ENCODE measurements at regions not wholly inside any gene's neighbourhood (a gene's known extent, or its start where the extent isn't known, plus 50 kb on each side); places are given as distances from the start of the nearest gene placed in this dataset.

DNA sequence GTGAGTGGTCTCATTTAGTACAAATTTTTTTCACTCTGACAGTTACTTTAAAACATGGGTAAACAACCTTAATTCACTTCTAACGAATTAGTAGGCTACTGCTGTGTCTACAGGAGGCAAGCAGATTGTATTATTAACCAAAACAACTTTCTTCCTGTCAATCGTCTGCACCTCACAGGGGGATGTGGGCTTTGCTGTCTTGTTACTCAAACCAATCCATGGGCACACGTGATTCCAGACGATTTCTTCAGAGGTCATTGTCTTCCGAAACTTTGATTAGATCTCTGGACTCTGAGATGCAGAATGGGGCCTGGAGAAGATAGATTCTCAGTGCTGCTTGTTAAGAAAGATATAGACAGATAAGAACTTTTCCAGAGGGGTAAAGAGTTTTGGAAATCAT is 327.8 kb downstream of the DHX15 start:
- DNase-seq (ENCODE audit: low read depth) = no peak
- TF ChIP-seq, protein P1, sequence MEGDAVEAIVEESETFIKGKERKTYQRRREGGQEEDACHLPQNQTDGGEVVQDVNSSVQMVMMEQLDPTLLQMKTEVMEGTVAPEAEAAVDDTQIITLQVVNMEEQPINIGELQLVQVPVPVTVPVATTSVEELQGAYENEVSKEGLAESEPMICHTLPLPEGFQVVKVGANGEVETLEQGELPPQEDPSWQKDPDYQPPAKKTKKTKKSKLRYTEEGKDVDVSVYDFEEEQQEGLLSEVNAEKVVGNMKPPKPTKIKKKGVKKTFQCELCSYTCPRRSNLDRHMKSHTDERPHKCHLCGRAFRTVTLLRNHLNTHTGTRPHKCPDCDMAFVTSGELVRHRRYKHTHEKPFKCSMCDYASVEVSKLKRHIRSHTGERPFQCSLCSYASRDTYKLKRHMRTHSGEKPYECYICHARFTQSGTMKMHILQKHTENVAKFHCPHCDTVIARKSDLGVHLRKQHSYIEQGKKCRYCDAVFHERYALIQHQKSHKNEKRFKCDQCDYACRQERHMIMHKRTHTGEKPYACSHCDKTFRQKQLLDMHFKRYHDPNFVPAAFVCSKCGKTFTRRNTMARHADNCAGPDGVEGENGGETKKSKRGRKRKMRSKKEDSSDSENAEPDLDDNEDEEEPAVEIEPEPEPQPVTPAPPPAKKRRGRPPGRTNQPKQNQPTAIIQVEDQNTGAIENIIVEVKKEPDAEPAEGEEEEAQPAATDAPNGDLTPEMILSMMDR (IDR thresholded peaks at IDR 0.05; ENCODE audit: insufficient read depth, low read depth, low read length, missing control alignments) = no peak
- H3K4me3 ChIP-seq (ENCODE audit: low read length) = no peak overlapping the region

DNA sequence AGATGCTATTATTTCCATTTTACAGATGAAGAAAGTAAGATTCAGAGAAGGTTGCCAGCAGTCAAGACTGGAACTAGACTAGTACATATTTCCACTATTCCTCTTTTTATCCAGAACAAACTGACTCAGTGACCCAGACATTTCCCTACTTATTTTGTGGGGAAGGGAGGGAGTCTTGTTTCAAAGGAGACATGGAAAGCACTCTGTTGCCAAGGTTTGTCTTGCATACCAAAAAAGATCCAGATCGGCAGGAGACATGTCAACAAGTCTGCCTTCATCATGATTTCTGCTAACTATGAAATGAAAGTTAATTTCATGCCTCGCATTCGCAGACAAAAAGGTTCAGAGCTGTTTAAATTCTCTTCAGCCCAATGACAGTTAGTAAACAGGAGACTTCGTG is 328.3 kb downstream of the DHX15 start:
- TF ChIP-seq, protein P1 (IDR thresholded peaks at IDR 0.05; ENCODE audit: insufficient read depth, low read depth, low read length, missing control alignments) = no peak
- H3K4me3 ChIP-seq (ENCODE audit: low read length) = no peak overlapping the region

DNA sequence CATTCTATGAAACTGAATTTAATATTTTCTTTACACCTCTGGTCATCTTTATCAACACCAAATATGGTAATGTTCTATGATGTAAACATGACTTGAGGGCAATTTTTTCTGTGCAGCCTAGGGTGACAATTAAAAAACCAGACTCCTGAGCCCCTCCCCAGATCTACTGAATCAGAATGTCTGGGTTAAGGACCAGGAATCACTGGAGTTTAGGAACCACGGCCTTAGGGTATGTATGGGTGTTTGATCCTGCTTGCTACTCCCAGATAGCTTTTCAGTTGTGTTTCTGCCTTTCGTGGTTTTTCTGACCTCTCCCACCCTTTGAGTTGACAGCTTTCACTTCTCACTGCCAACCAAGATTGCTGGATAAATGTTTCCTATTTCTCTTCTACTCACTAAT is 332.2 kb downstream of the DHX15 start:
- H3K4me3 ChIP-seq (ENCODE audit: low read length) = no peak overlapping the region
- TF ChIP-seq, protein P1 (IDR thresholded peaks at IDR 0.05; ENCODE audit: insufficient read depth, low read depth, low read length, missing control alignments) = no peak
- DNase-seq (ENCODE audit: low read depth) = no peak

More for the DNA sequence above, 328.3 kb downstream of the DHX15 start:
- DNase-seq (ENCODE audit: low read depth) = no peak

DNA sequence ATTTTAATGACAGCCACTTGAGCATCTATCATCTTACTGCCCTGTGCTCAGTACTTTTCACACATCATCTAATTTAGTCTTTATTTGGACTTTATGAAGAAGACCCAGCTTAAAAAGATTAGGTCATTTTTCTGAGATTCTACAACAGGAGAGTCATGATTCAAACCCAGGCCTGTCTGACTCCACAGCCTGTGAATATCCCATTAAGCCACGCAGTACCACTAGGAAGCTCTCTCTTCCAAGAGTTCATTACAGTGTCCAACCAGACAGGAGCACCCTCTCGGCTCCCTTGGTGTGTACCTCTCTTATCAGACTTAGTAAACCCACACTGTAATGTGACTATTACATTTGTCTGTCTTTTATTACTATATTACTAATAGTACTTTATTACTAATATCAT is 332.8 kb downstream of the DHX15 start:
- no peak overlapping the region for H3K4me3 ChIP-seq (ENCODE audit: low read length)
- DNase-seq (ENCODE audit: low read depth) = no peak
- TF ChIP-seq, protein P1 (IDR thresholded peaks at IDR 0.05; ENCODE audit: insufficient read depth, low read depth, low read length, missing control alignments) = no peak

DNA sequence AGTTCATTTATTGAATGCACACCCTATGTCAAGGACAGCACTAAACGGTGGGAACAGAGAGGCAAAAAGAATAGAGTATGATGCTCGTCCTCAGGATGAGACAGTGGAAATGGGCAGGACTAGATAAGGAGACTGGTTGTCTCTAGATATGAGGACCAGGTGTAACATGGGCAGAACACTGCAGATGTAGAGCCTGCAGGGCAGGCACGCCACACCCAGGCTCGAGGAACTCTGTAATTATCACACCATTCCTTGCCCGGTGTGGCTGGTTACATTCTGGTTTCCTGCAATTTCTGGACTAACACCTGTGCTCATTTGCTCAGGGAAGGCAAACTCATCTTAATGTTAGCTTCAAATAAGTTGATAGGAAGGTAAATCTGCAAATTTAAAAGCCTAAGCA is 334.4 kb downstream of the DHX15 start:
- TF ChIP-seq, protein P1 (IDR thresholded peaks at IDR 0.05; ENCODE audit: insufficient read depth, low read depth, low read length, missing control alignments) = no peak
- no peak for DNase-seq (ENCODE audit: low read depth)
- no peak overlapping the region for H3K4me3 ChIP-seq (ENCODE audit: low read length)

DNA sequence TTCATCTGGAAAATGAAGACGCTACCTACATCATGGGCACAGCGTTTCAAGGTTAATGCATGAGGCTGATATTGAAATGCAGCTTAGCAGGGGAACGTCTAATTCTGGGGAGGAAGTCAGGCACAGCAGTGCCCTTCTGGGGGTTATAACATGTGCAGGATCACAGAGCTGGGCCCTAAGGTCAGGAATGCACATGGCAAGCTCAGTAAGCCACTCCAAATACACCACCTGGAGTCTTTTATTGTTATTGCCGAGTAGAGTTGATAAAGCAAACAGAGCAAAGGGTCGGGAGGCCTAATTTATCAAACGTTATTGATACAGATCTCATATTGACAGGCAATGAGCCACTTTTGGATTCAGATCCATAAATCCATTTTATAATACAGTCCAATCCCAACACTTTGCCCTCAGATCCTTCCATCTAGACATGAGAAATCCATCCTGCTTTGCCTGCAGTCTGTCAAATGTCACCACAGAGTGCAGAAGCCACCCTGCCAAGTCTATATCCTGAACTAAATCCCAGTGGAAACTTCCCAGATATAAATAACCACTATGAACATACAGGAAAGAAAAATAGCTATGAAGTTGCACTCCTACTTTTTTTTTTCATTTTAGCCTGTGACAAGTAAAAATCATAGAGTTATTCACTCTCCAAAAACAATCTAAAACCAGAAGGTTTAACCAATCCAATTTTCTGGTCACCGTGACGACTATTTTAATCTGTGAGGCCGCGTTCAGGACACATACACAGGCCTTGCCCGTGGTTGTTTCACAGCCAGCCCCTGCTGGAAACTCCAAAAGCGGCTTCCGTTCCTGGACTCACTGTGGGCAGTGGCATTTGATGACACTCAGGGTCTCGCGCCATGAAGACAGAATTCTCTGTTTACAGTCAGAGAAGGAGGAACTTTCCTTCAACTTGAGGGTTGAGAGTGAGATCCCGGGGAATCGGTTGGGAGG is 335.4 kb downstream of the DHX15 start:
- TF ChIP-seq, protein P1 (IDR thresholded peaks at IDR 0.05; ENCODE audit: insufficient read depth, low read depth, low read length, missing control alignments) = no peak
- no peak overlapping the region for H3K4me3 ChIP-seq (ENCODE audit: low read length)
- no peak for DNase-seq (ENCODE audit: low read depth)

DNA sequence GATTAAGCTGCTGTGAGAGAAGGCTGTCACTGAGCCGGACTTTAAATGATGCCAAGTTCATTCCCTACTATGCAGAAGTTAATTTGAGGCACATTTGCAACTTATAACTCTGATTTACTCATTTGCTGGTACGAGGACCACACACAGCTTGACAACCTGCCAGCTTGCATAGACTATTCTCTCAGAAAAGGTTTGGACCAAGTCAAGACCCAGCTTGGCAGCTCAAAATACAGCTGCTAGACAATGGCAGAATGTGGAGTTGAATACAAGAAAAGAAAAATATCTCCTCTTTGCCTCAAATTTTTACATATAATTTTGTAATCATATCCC is 338.9 kb downstream of the DHX15 start:
- TF ChIP-seq, protein P1 (IDR thresholded peaks at IDR 0.05; ENCODE audit: insufficient read depth, low read depth, low read length, missing control alignments) = no peak
- no peak overlapping the region for H3K4me3 ChIP-seq (ENCODE audit: low read length)
- no peak for DNase-seq (ENCODE audit: low read depth)
